Stomach (tissue), 4 donors: ENCODE measurements at regions not wholly inside any gene's neighbourhood (a gene's known extent, or its start where the extent isn't known, plus 50 kb on each side); places are given as distances from the start of the nearest gene placed in this dataset.

Experiments
- EP300 ChIP-seq: sonication (generic); formaldehyde crosslinking; IDR thresholded peaks from one replicate; pipeline ENCODE4 v1.6.1; 2017; ENCODE audit warnings: antibody characterized with exemption
- POLR2A ChIP-seq, 4 donors: fragments of 450-650 bp; IDR thresholded peaks; one replicate each; pipeline ENCODE4 v1.6.1; 2016; ENCODE audit warnings: antibody characterized with exemption in 4 of 4, control low read depth in 2 of 4, mild to moderate bottlenecking in 1 of 4, moderate library complexity in 1 of 4
- POLR2AphosphoS5 ChIP-seq, 3 donors: sonication (generic); formaldehyde crosslinking; IDR thresholded peaks; one replicate each; pipeline ENCODE4 v1.6.1; 2016; ENCODE audit warnings: antibody characterized with exemption in 3 of 3
- TF ChIP-seq, protein P1 (sequence below), 7 experiments: fragments of 450-650 bp in 4 of 7; fragments of 200-600 bp in 3 of 7; sonication (generic) in 3 of 7; IDR thresholded peaks; one replicate each; pipeline ENCODE4 v1.5.1; 2016 to 2019; ENCODE audit warnings: antibody characterized with exemption in 7 of 7, control low read depth in 2 of 7, mild to moderate bottlenecking in 1 of 7

DNA sequence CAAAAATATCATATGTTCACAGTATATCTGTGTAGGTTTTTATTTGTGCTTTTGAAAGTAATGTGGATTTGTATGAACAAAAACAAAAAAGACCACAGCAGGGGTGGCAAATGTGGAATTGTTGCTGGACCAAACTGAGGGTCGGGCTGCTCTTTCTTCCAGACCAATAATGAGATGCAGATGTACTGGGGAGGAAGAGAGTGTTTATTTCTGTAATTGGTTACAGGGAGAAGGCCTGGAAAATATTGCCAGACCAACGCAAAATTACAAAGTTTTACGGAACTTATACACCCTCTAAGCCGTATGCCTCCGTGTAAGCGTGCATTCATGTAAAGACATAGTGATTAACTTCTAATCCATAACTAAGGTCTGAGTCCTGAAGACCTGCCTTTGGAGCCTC, 353.9 kb upstream of the C16orf82 start:
- TF ChIP-seq, protein P1, sequence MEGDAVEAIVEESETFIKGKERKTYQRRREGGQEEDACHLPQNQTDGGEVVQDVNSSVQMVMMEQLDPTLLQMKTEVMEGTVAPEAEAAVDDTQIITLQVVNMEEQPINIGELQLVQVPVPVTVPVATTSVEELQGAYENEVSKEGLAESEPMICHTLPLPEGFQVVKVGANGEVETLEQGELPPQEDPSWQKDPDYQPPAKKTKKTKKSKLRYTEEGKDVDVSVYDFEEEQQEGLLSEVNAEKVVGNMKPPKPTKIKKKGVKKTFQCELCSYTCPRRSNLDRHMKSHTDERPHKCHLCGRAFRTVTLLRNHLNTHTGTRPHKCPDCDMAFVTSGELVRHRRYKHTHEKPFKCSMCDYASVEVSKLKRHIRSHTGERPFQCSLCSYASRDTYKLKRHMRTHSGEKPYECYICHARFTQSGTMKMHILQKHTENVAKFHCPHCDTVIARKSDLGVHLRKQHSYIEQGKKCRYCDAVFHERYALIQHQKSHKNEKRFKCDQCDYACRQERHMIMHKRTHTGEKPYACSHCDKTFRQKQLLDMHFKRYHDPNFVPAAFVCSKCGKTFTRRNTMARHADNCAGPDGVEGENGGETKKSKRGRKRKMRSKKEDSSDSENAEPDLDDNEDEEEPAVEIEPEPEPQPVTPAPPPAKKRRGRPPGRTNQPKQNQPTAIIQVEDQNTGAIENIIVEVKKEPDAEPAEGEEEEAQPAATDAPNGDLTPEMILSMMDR (IDR thresholded peaks at IDR 0.05): no peak
- no peak for TF ChIP-seq EP300
- TF ChIP-seq POLR2A (IDR thresholded peaks at IDR 0.05): no peak
- TF ChIP-seq POLR2AphosphoS5 (IDR thresholded peaks at IDR 0.05): no peak
